ENCODE measurements at regions not wholly inside any gene's neighbourhood (a gene's known extent, or its start where the extent isn't known, plus 50 kb on each side); places are given as distances from the start of the nearest gene placed in this dataset.
A peak's percentile ranks its signal among the peaks of the same experiment; 100 is the strongest.

GRCh38 chr22:27087051-27087450 is 429.7 kb downstream of the MIAT start:
- 69% methylated on average over 4 of the region's 4 CpGs for WGBS (ENCODE audit: insufficient coverage)
- no peak overlapping the region for H3K27ac ChIP-seq (ENCODE audit: low read depth, low read length)
- DNase-seq (ENCODE audit: low read depth in 4 of 6, low spot score in 6 of 6): no peak
- H3K4me1 ChIP-seq (ENCODE audit: control insufficient read depth, insufficient read depth, low read length): peaks cover 25% of the 10 kb centered on the region
- no peaks in the 10 kb centered on the region for H3K9me3 ChIP-seq (ENCODE audit: control insufficient read depth, insufficient read depth, low read length)
- no peaks in the 10 kb centered on the region for H3K36me3 ChIP-seq (ENCODE audit: control insufficient read depth, insufficient read depth, low read length)
- no peak overlapping the region for H3K4me3 ChIP-seq (ENCODE audit: low read depth, low read length)
- H3K27me3 ChIP-seq (ENCODE audit: control insufficient read depth, insufficient read depth, low read length): peaks cover 5% of the 10 kb centered on the region

GRCh38 chr22:27088026-27088425 is 430.6 kb downstream of the MIAT start:
- WGBS (ENCODE audit: insufficient coverage): no CpG with 5 or more reads among the region's 1 CpG
- no peaks in the 10 kb centered on the region for H3K36me3 ChIP-seq (ENCODE audit: control insufficient read depth, insufficient read depth, low read length)
- H3K27me3 ChIP-seq (ENCODE audit: control insufficient read depth, insufficient read depth, low read length): peaks cover 3% of the 10 kb centered on the region
- H3K9me3 ChIP-seq (ENCODE audit: control insufficient read depth, insufficient read depth, low read length): no peaks in the 10 kb centered on the region
- no peak overlapping the region for H3K4me3 ChIP-seq (ENCODE audit: low read depth, low read length)
- DNase-seq (ENCODE audit: low read depth in 4 of 6, low spot score in 6 of 6): no peak
- H3K4me1 ChIP-seq (ENCODE audit: control insufficient read depth, insufficient read depth, low read length): peaks cover 25% of the 10 kb centered on the region
- H3K27ac ChIP-seq (ENCODE audit: low read depth, low read length): no peak overlapping the region

GRCh38 chr22:27089264-27089663 is 431.9 kb downstream of the MIAT start:
- no peak overlapping the region for H3K27ac ChIP-seq (ENCODE audit: low read depth, low read length)
- no peak overlapping the region for H3K4me3 ChIP-seq (ENCODE audit: low read depth, low read length)
- no peaks in the 10 kb centered on the region for H3K36me3 ChIP-seq (ENCODE audit: control insufficient read depth, insufficient read depth, low read length)
- H3K9me3 ChIP-seq (ENCODE audit: control insufficient read depth, insufficient read depth, low read length): no peaks in the 10 kb centered on the region
- peaks cover 3% of the 10 kb centered on the region for H3K27me3 ChIP-seq (ENCODE audit: control insufficient read depth, insufficient read depth, low read length)
- DNase-seq (ENCODE audit: low read depth in 4 of 6, low spot score in 6 of 6): no peak
- H3K4me1 ChIP-seq (ENCODE audit: control insufficient read depth, insufficient read depth, low read length): peaks cover 25% of the 10 kb centered on the region
- WGBS (ENCODE audit: insufficient coverage): 100% methylated on average over 1 of the region's 3 CpGs

- H3K27ac ChIP-seq (ENCODE audit: low read depth, low read length): no peak overlapping the region
- H3K36me3 ChIP-seq (ENCODE audit: control insufficient read depth, insufficient read depth, low read length): no peaks in the 10 kb centered on the region
- WGBS (ENCODE audit: insufficient coverage): 33% methylated on average over 13 of the region's 17 CpGs
- no peak overlapping the region for H3K4me3 ChIP-seq (ENCODE audit: low read depth, low read length)
- H3K4me1 ChIP-seq (ENCODE audit: control insufficient read depth, insufficient read depth, low read length): peaks cover 25% of the 10 kb centered on the region
- H3K9me3 ChIP-seq (ENCODE audit: control insufficient read depth, insufficient read depth, low read length): no peaks in the 10 kb centered on the region
- peaks cover 3% of the 10 kb centered on the region for H3K27me3 ChIP-seq (ENCODE audit: control insufficient read depth, insufficient read depth, low read length)
- peak in 2 of 6 donors; percentile 48 to 90 for DNase-seq (ENCODE audit: low read depth in 4 of 6, low spot score in 6 of 6)
Measured at GRCh38 chr22:27090611-27091011, 433.2 kb downstream of the MIAT start.

- no peak for DNase-seq (ENCODE audit: low read depth in 4 of 6, low spot score in 6 of 6)
- Histone ChIP-seq H3K4me3 (ENCODE audit: low read depth, low read length) (no peak overlapping the region), H3K27me3 (ENCODE audit: control insufficient read depth, insufficient read depth, low read length) (peaks cover 3% of the 10 kb centered on the region), H3K36me3 (ENCODE audit: control insufficient read depth, insufficient read depth, low read length) (no peaks in the 10 kb centered on the region), H3K27ac (ENCODE audit: low read depth, low read length) (no peak overlapping the region), H3K9me3 (ENCODE audit: control insufficient read depth, insufficient read depth, low read length) (no peaks in the 10 kb centered on the region), H3K4me1 (ENCODE audit: control insufficient read depth, insufficient read depth, low read length) (peaks cover 18% of the 10 kb centered on the region)
- WGBS (ENCODE audit: insufficient coverage): 53% methylated on average over 3 of the region's 4 CpGs
Measured at GRCh38 chr22:27093422-27093821, 436.0 kb downstream of the MIAT start.

GRCh38 chr22:27094633-27095308 is 437.4 kb downstream of the MIAT start:
- DNase-seq (ENCODE audit: low read depth in 4 of 6, low spot score in 6 of 6): peak in 2 of 6 donors; percentile 55 to 77
- 32% methylated on average over 4 of the region's 11 CpGs for WGBS (ENCODE audit: insufficient coverage)
- peaks cover 21% of the 10 kb centered on the region for H3K4me1 ChIP-seq (ENCODE audit: control insufficient read depth, insufficient read depth, low read length)
- no peaks in the 10 kb centered on the region for H3K9me3 ChIP-seq (ENCODE audit: control insufficient read depth, insufficient read depth, low read length)
- H3K27ac ChIP-seq (ENCODE audit: low read depth, low read length): no peak overlapping the region
- H3K27me3 ChIP-seq (ENCODE audit: control insufficient read depth, insufficient read depth, low read length): peaks cover 3% of the 10 kb centered on the region
- no peaks in the 10 kb centered on the region for H3K36me3 ChIP-seq (ENCODE audit: control insufficient read depth, insufficient read depth, low read length)
- no peak overlapping the region for H3K4me3 ChIP-seq (ENCODE audit: low read depth, low read length)

GRCh38 chr22:27097506-27097905 is 440.1 kb downstream of the MIAT start:
- Histone ChIP-seq H3K4me3 (ENCODE audit: low read depth, low read length) (no peak overlapping the region), H3K27me3 (ENCODE audit: control insufficient read depth, insufficient read depth, low read length) (peaks cover 8% of the 10 kb centered on the region), H3K36me3 (ENCODE audit: control insufficient read depth, insufficient read depth, low read length) (no peaks in the 10 kb centered on the region), H3K4me1 (ENCODE audit: control insufficient read depth, insufficient read depth, low read length) (peaks cover 18% of the 10 kb centered on the region), H3K27ac (ENCODE audit: low read depth, low read length) (no peak overlapping the region), H3K9me3 (ENCODE audit: control insufficient read depth, insufficient read depth, low read length) (no peaks in the 10 kb centered on the region)
- 76% methylated on average over 4 of the region's 5 CpGs for WGBS (ENCODE audit: insufficient coverage)
- DNase-seq (ENCODE audit: low read depth in 4 of 6, low spot score in 6 of 6): peak in 1 of 6 donors; percentile 39

GRCh38 chr22:27097933-27098332 is 440.5 kb downstream of the MIAT start:
- no peak for DNase-seq (ENCODE audit: low read depth in 4 of 6, low spot score in 6 of 6)
- no peaks in the 10 kb centered on the region for H3K36me3 ChIP-seq (ENCODE audit: control insufficient read depth, insufficient read depth, low read length)
- no peak overlapping the region for H3K4me3 ChIP-seq (ENCODE audit: low read depth, low read length)
- H3K27ac ChIP-seq (ENCODE audit: low read depth, low read length): no peak overlapping the region
- H3K27me3 ChIP-seq (ENCODE audit: control insufficient read depth, insufficient read depth, low read length): peaks cover 8% of the 10 kb centered on the region
- peaks cover 18% of the 10 kb centered on the region for H3K4me1 ChIP-seq (ENCODE audit: control insufficient read depth, insufficient read depth, low read length)
- WGBS (ENCODE audit: insufficient coverage): 58% methylated on average over 2 of the region's 2 CpGs
- no peaks in the 10 kb centered on the region for H3K9me3 ChIP-seq (ENCODE audit: control insufficient read depth, insufficient read depth, low read length)

- H3K27me3 ChIP-seq (ENCODE audit: control insufficient read depth, insufficient read depth, low read length): peaks cover 13% of the 10 kb centered on the region
- DNase-seq (ENCODE audit: low read depth in 4 of 6, low spot score in 6 of 6): peak in 1 of 6 donors; percentile 78
- no peak overlapping the region for H3K27ac ChIP-seq (ENCODE audit: low read depth, low read length)
- no peaks in the 10 kb centered on the region for H3K9me3 ChIP-seq (ENCODE audit: control insufficient read depth, insufficient read depth, low read length)
- peaks cover 18% of the 10 kb centered on the region for H3K4me1 ChIP-seq (ENCODE audit: control insufficient read depth, insufficient read depth, low read length)
- no peaks in the 10 kb centered on the region for H3K36me3 ChIP-seq (ENCODE audit: control insufficient read depth, insufficient read depth, low read length)
- 59% methylated on average over 15 of the region's 15 CpGs for WGBS (ENCODE audit: insufficient coverage)
- no peak overlapping the region for H3K4me3 ChIP-seq (ENCODE audit: low read depth, low read length)
Measured at GRCh38 chr22:27099946-27100722, 442.7 kb downstream of the MIAT start.

GRCh38 chr22:27100789-27101188 is 443.4 kb downstream of the MIAT start:
- WGBS (ENCODE audit: insufficient coverage): 1% methylated on average over 18 of the region's 18 CpGs
- peak in 2 of 6 donors; percentile 76 to 88 for DNase-seq (ENCODE audit: low read depth in 4 of 6, low spot score in 6 of 6)
- H3K27ac ChIP-seq (ENCODE audit: low read depth, low read length): no peak overlapping the region
- H3K4me3 ChIP-seq (ENCODE audit: low read depth, low read length): no peak overlapping the region
- no peaks in the 10 kb centered on the region for H3K9me3 ChIP-seq (ENCODE audit: control insufficient read depth, insufficient read depth, low read length)
- peaks cover 18% of the 10 kb centered on the region for H3K4me1 ChIP-seq (ENCODE audit: control insufficient read depth, insufficient read depth, low read length)
- H3K27me3 ChIP-seq (ENCODE audit: control insufficient read depth, insufficient read depth, low read length): peaks cover 13% of the 10 kb centered on the region
- no peaks in the 10 kb centered on the region for H3K36me3 ChIP-seq (ENCODE audit: control insufficient read depth, insufficient read depth, low read length)

Data from spinal cord (tissue), 9 donors.